HG02973 (cell line): ENCODE measurements at regions not wholly inside any gene's neighbourhood (a gene's known extent, or its start where the extent isn't known, plus 50 kb on each side); places are given as distances from the start of the nearest gene placed in this dataset.
A peak's percentile ranks its signal among the peaks of the same experiment; 100 is the strongest.

Experiments
- ATAC-seq: cut with Tn5 transposase; IDR thresholded peaks from one replicate; pipeline ENCODE4 v1.9.1; 2021; ENCODE audit warnings: moderate library complexity; ENCODE audit not compliant: unreplicated experiment

- no peak for ATAC-seq
These were observed 89.9 kb downstream of the TSEN15 start for GRCh38 chr1:184141361-184141880.

DNA sequence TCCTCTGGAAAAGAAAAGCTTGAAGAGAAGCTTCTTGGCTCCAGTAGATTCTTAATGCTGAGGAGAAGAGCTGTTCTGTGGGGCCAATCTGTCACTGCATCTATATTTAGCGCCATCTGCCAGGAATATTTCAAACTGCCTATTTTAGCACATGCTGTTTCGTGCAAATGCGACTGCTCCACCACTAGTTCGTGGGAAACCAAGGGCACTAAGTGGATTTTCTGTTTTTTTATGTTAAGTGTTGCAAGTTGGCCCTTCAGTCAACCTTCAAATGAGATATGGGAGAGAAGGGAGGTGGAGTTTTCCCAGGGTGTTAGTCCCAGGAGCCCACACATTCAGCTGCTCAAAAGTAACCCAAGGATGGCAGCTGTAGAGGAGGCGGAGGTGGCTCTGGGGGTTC, 91.9 kb downstream of the TSEN15 start:
- no peak for ATAC-seq

GRCh38 chr1:184145083-184145482, 93.6 kb downstream of the TSEN15 start:
- no peak for ATAC-seq

DNA sequence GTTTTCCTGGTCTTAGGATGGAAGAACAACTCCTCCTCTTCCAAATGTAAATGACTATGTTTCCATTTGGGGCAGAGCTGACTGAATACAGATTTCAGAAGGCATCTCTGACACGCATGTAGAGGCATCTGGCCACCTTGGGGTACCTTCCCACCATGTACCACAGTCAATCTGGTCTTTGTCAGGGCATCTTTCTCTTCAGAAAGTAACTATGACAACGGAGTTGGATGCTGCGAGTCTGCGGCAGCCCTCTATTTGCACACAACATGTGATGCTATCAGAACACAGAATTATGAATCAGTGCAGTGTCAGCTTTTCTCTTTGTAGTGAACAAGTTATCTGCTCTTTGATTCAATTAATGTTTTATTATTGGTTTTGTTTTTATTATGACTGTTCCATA, 94.7 kb downstream of the TSEN15 start:
- ATAC-seq: no peak

DNA sequence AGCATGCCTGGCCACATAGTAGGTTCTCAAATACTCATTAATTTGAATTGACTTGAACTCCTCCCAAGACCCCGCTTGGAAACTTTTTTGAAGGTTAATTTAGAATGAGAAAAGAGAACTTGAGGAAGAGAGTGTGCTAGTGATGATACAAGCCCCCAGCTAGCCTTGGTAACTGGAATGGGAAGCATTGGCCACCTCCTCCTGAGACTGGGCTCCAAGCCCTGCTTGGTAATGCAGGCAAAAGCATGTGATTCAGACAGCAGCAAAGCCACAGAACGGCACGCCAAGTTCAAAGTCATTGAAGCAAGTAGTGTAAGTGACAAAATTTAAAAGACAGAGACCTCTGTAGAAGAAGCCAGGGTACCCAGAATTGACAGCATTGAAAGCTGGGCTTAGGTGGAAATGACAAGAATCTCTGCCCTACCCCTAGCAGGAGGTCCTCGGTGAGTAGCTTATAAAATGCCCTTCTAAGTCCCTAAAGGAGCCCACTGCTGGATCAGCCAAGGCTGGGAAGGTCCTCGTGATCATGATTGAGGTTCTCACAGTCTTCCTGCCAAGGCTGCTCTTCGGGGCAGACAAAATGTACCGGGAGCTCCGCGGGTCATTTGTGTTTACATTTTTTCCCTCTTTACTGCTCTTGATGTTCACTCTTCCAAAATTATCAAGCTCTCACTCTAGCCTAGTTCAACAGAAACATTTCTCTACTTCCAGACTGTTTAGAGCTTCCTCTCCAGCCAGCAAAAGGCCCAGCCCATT, 99.4 kb downstream of the TSEN15 start:
- no peak for ATAC-seq

GRCh38 chr1:184152434-184152898, 100.9 kb downstream of the TSEN15 start:
- no peak for ATAC-seq

DNA sequence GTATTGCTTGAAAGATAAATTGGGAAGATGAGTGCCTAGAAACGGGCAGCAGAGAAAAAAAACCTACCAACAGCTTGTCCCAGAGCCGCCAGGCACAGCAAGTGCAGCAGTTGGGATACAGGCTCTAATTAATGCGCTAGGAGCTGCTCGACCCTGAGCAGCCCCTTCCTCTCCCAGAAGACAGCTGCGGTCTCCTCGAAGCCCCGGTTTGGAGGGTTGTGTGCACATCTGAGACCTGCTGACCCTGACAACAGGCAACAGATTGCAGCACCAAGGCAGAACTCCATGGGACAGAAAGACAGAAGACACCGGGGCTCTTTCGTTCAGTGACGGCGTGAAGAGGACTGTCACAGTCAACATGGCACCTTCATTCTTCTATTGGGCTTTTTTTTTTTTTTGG, 101.4 kb downstream of the TSEN15 start:
- no peak for ATAC-seq

DNA sequence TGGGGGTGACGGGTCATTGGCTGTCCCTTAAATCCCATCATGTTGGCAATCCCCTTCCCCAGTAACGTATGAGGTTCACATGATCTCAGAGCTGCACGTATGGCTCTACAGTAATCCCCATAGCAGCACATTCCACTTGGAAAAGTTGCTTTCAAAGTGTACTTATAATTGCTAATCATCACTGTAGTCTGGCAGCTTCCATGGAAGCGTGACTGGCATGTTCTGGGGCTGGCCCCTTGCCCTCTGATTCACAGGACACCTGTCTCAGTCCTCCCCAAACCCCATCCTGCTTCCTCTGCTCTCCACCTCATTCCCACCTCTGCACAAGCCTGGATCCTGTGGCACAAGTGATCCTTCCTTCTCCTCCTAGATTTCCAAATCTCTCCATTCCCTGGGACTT, 102.2 kb downstream of the TSEN15 start:
- ATAC-seq: no peak

DNA sequence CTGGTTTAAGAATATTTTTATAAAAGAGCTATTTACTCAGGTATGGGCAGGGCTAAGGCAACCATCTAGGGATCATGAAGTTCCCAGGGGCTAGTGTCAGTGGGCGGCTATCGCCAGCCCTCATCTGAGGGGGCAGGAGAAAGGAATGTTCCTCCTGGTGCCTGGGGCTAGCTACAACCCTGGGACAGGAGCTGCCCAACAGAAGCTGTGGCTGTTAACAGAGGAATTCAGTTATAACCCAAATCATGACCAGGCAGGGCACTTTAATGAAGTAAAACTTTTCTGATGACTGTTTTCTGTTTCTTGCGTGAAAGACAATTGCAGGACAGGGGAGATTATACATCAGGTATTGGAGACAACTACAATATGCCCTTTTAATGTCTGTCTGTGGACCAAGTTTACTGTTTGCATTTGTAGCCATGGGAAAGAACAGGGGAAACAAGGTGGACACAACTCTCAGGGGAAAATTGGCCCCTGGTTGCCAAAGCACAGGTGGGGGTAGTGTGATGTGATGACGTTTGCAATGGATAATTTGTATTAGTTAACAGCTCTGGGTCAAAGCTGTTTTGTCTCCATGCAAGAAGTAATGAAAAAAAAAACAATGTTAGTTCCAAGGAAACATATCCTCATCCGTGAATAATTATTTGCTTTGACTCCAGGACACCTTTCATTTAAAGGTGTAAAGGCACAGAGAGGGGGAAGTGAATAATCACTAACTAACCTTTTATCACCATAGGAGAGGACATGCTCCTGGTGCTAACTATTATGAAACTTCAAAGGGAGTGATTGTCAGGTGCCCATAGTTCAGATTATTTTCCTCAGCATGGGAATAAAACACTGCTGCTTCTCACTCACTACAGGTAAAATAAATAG, 105.2 kb downstream of the TSEN15 start:
- ATAC-seq: no peak

- no peak for ATAC-seq
These were observed 105.8 kb downstream of the TSEN15 start for GRCh38 chr1:184157394-184157742.

GRCh38 chr1:184158896-184159681, 107.6 kb downstream of the TSEN15 start:
- no peak for ATAC-seq

GRCh38 chr1:184160236-184160635, 108.7 kb downstream of the TSEN15 start:
- no peak for ATAC-seq

GRCh38 chr1:184161071-184161698, 109.7 kb downstream of the TSEN15 start:
- no peak for ATAC-seq

DNA sequence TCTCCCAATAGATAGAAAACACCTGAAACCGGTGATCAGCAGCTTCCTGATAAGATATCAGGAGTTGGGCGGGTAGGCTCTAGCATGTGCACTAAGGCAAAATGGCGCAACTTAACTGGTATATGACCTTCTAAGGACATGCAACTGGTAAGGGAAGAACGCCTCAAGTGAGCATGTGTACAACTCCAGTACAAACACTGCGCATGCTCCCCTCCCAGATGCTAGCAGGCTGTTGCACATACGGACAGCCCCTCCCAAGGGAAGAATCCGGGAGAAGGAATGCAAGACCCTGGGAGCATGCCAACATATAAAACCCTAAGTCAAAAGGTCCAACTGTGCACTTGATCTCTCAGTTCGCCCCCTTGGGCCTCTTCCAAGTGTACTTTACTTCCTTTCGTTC, 110.8 kb downstream of the TSEN15 start:
- ATAC-seq: no peak

- peak; percentile 89 for ATAC-seq
These were observed 112.3 kb downstream of the TSEN15 start for GRCh38 chr1:184163674-184164465.

GRCh38 chr1:184164536-184164935, 113.0 kb downstream of the TSEN15 start:
- ATAC-seq: no peak

DNA sequence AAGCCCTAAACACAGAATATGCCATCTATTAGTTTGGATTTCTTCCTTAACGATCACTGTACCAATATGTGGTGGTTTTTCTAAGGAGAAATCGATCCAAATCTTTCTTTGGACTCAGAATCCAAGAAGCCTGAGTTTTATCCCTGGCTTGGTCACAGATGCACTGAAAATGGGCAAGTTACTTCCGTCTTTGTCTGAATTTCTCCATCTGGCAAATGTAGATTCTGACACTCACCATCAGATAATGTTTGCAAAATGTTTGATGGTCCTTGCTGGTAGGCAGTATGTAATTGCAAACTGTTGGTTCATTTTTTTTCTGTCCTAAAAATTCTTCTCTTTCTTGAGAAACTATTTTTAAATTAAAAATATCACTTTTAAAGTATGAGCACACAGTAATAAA, 115.0 kb downstream of the TSEN15 start:
- ATAC-seq: no peak

DNA sequence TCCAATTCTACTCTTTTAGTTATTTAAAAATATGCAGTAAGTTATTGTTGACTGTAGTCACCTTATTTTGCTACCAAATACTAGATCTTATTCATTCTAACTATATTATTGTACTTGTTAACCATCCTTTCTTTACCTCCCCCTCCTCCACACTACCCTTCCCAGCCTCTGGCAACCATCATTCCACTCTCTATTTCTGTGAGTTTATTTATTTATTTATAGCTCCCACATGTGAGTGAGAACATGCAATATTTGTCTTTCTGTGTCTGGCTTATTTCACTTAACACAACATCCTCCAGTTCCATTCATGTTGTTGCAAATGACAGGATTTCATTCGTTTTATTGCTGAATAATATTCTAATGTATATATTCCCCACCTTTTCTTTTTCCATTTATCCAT, 115.8 kb downstream of the TSEN15 start:
- no peak for ATAC-seq

DNA sequence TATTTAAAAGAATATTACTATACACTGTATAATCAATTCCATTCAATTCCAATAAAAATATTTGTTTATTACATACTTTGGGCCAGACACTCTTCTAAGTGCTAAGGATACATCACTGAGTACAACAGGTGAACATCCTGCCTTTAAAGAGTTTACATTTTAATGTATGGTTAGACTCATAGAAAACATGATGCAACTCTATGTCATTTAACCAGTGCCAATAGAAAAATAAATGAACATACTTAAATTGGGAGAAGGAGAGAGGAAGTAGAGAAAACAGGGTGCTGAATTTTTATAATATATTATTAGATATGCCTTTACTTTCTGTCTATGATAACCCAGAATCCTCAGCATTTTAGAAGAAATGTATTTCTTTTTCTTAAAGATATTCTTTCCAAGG, 119.2 kb downstream of the TSEN15 start:
- no peak for ATAC-seq

GRCh38 chr1:184176058-184176457, 124.5 kb downstream of the TSEN15 start:
- no peak for ATAC-seq
